ENCODE measurements at regions not wholly inside any gene's neighbourhood (a gene's known extent, or its start where the extent isn't known, plus 50 kb on each side); places are given as distances from the start of the nearest gene placed in this dataset.
"Not testable (repeated sequence)": the region's sequence is repeated elsewhere in the genome, so short reads cannot be mapped to it uniquely, and the experiment has no call there.

DNA sequence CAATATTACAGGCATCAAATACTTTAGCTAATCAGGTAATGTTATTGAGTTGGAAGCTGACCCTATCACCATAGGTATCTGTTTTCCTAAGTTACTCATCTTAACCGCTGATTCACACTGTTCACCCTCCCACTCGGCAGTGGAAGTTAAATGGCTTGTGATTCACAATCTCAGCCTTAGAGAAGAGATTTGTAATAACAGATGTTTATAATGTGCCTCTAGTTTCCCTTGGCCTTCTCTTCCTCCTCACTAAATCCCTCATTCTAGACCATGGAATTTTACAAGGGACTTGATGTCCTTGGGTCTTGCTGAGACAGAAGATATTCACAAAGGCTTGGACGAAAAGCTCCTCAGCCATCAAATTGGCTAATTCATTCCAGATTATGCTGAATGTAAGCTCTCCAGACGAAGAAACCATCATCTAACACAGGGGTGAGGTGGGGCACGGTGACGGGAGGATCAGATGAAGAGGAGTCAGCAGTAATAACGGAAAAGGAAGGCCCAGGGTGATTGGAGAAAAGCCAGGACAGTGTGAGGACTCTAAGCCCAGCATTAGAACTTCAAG is 931.7 kb downstream of the MCTP2 start:
- FAIRE-seq (peak; percentile 82), DNase-seq (ENCODE audit: insufficient read length, low spot score) (peak; percentile 39)

DNA sequence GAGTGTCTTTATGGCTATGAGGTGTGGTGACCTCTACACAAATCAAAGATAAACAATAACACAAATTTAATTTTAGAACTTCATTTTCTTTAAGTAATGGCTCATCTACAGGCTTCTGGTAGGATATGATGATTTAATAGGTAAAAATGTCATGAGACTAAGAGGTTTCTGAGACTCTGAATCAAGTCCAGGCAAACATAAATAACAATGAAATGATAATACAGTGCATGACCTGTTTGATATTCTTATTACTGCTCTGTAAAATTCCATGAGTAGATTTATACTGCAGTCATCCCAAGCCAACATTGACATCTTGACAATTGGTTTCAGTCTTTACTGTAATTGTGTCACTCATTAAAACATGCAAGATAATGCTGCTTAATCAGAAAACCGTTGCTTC is 936.8 kb downstream of the MCTP2 start:
- FAIRE-seq (no peak), DNase-seq (ENCODE audit: insufficient read length, low spot score) (no peak)

DNA sequence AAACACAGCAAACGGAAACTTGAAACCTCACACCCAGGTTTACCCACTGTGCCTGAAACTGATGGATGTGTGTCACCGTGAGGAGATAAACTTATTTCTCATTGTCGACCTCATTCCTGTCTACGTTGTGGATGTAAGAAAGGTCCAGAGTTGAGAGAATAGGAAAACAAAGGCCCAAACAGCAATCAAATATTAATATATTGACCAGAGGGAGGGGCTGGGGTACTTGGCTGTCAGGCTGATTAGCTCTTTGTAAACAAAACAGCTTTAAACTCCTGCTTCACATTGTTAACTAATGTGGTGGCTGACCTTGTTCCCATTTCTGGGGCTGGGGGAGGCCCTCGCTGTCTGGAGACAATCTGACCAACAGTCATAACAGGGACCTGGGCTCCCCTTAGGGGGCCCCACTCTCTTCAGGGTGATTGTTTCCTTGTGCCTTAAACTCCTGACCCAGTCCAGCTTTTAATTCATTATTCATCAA is 937.6 kb downstream of the MCTP2 start:
- no peak for FAIRE-seq
- DNase-seq (ENCODE audit: insufficient read length, low spot score) = no peak

DNA sequence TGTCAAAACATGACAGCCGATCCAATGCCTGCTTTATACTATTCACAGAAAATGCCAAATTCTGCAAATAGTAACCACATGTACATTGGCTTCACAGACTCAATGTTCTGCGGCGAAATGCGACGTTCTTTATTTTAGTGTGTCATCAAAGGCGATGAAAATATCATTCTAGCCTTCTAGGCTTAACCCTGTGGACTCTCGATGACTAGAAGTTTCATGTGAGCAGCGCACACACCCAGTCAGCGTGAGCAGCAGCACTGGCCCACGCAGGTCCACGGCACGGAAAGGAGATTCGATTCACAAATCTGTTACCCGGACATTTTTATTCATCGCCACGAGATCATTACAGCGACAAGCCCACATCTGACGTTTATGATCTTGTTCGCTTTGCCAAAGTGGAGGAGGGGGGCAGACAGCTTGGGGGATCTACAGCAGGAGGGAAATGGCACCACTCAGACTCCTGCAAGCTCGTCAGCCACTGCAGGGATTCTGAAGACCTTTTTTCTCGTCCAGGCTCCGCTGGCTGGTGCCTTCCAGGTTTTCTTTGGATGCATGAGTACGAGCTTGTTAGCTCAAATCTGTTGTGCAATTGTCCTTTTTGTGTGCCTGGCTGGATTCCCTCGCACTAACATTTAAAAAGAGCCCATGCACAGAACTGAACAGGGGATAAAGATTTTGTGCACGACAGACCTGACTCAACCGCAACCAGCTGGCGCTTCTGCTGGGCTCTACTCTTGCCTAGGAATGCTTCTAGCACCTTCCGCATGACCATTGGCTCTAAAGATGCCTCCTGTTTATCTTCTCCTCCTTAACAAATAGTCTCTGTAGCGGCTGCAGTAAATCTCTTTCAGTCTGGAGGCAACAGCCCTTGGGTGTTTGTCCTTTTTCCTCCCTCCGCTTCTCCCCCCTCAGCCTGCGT is 938.4 kb downstream of the MCTP2 start:
- no peak for FAIRE-seq
- DNase-seq (ENCODE audit: insufficient read length, low spot score) = no peak

DNA sequence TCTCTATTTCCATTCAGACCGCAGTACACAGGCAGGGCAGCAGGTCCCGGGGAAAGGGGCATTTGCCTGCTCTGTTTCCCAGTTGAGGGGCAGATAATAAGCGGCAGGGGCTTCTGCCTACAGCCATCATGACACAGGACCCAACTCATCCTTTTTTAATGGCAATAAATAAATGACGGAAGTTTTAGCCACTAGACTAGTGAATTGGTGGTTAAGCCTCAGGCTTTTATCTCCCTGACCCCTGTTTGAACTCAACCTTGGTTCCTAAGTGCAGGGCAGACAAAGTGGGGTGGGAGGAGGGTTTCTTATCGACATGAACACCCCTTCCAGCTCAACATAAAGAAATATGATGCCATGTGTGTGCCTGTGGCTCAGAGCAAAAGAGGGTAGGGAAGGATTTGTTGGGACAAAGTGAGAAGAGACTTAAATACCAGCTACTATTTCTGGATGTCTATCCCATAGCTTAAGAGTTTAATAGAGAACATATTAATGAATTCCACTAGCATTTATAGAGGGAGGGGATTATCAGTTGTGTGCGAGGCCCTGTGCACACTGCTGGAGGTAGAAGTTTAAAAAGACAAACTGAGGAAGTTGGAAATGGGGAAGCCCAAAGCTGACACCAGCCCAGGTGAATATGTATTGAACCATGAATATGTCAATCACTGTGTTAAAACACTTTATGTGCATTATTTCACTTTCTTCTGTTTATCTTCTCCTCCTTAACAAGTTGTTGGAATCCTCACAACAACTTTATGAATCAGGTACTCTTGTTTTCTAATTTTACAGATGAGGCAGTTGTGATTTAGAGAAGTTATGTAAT is 939.4 kb downstream of the MCTP2 start:
- DNase-seq (ENCODE audit: insufficient read length, low spot score) (peak; percentile 14), FAIRE-seq (no peak)

DNA sequence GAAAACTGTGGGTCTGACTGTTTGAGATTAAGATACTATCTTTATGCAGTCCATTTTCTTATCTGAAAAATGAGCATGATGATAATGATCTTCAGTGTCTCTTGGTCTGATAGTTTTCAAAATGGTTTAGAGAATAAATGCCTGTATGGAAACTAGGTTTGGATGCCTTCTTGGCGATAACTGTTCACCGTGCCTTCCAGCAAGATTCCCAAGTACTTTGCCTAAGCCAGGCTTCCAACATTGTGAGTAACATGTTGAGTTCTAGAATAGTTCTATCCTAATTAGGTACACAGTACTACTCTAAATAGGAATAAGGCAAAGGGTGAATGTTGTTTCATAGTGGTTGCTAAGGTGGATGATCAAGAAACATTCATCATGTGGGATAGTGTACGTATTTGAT is 940.2 kb downstream of the MCTP2 start:
- no peak for DNase-seq (ENCODE audit: insufficient read length, low spot score)
- FAIRE-seq = no peak

DNA sequence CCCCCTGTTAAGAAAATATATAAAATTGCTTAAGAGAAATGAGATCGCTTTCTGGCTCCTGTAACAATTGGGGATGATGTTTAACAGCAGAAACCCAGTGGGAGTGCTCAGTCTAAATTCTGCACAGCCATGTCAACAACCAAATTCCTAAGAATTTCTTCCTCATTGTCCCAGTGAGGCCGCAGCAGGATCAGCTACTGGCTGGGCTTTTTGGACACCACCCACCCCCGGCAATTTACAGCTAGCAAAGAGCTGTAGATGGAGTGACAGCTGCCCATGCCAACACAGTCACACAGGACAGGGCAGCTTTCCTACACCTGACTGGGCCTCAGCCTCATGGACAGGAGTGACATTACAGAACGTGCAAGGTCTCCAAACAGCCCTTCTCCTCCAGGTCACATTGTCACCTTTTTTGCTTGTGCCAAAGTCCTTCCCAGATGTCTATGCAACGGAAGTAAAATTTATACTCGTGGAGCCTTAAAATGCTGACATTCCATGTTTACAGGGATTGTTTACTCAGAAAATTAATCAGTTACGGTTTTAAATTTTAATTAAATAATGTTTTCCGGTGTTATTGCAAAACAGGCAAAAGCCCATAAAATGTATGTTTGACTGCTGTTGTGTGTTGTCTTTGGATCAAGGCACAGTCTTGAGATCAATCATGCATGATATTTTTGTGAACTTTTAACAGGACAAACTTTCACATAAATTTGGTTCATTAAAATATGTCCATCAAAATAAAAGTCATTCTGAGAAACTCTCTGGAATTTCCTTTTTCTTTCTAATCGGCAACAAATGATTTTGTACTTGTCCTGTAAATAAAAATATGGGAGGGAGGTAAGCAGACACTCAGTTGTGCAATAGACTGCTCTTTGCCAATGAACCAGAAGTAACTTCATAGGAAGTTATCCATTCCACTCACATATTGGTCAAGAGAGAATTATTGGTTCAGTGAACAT is 943.2 kb downstream of the MCTP2 start:
- DNase-seq (ENCODE audit: insufficient read length, low spot score) = no peak
- peak; percentile 40 for FAIRE-seq

DNA sequence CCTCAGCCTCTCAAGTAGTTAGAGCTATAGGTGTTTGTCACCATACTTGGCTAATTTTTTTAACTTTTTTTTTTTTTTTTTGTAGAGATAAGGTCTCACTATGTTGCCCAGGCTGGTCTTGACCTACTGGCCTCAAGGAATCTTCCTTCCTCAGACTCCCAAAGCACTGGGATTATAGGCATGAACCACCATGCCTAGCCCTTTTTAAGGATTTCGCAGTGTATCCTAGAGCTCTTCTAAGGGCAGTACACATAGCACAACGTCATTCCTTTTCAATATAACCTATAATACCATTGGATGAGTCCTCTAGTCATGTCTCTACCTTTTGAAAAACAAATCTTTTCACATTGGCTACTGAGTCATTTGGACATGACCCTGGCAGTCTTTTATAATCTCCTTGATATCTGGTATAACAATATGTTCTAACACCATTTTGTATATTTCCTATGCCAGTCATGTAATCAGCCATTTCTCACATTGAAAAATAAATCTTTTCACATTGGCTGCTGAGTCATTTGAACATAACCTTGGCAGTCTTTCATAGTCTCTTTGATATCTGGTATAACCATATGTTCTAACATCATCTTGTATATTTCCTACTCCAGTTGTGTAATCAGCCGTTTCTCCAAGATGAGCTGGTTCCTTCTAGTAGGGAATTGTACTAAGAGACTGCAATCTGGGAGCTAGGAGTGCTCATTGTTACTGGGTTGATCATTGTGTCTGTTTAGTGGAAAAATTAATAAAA is 944.7 kb downstream of the MCTP2 start:
- FAIRE-seq = no peak
- no peak for DNase-seq (ENCODE audit: insufficient read length, low spot score)

DNA sequence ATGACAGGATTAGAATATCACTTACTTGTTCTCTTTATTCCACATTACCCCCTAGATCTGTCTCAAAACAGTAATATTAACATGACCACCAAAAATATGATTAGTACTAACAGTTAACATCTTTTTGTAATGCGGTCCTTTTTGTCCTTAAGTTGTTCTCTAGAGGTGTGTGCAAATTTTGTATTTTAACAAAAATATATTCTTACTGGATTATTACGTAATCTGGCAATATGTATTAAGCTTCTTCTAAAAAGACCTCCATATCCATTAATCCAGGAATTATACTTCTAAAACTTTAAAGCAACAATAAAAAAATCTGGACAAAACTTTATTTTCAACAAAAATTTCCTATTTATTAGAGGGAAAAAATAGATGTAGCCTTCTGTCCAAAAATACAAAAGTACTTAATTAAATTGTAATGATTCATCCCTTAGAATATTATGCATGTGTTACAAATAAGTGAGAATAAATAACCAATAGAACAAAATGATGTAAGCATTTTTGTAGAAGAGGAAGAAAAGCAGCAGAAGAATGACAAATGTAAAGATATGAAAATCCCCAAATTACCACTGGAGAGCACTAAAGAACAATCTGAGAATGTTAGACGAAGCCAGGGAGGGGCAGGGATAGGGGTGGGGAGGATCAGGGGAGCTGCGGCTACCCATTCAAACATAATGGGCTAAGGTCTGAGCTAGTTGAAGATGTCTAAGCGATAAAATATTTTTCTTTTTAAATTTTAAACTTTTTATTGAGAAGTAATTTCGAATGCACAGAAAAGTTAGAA is 945.6 kb downstream of the MCTP2 start:
- no peak for FAIRE-seq
- no peak for DNase-seq (ENCODE audit: insufficient read length, low spot score)

DNA sequence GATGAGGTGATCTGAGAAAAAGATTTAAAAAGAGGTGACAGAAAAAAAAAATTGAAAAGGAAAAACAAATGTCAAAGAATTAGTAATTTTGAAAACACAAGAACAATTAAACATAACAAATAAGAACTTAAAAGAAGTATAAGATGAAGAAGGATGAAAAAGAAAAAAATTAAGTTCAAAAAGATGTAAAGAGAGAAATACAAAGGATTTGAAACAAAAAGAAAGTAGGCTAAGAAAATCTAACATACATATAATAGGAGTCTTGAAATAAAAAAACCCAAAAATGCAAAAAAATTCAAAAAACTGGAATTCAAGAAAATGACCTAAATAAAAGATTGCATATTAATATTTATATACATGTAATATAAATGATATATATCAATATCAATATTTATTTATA is 949.2 kb downstream of the MCTP2 start:
- FAIRE-seq = no peak

DNA sequence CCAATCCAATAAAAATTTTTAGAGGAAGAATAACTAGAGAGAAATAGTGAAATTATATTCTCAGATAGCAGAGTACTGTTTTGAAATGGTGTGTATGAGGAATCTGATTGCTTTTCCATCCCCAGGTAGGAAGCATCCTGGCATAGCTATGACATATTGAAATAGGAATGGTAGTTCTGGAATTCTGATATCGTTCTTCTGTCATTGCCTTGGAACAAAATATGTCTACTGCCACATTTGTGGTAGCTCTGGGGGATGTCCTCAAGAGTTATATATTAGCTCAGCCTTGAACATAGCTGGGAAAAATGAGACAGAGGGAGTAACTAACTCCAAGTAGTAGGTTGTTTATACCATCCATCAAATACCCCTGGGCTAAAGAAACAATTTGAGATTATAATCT is 950.7 kb downstream of the MCTP2 start:
- no peak for FAIRE-seq
- DNase-seq (ENCODE audit: insufficient read length, low spot score) = no peak

More for the DNA sequence above, 949.2 kb downstream of the MCTP2 start:
- no peak for DNase-seq (ENCODE audit: insufficient read length, low spot score)

DNA sequence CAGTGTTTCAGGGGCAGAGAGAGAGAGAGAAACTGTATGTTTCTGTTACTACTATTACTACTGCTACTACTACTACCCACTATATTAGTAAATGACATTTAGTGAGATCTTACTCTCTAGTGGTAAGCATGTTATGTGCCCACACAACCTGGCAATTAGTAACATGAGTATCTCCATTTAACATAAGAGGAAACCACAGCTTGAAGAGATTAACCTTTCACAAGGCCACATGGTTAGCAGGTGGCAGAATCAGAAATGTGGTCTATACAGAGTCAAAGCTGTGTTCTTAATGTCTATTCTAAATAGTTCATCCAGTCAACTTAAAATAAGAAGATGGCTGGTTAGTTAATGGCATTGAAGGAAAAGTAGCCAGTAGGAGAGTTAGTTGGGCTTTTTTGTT is 961.6 kb downstream of the MCTP2 start:
- DNase-seq (ENCODE audit: insufficient read length, low spot score) (no peak), FAIRE-seq (no peak)

DNA sequence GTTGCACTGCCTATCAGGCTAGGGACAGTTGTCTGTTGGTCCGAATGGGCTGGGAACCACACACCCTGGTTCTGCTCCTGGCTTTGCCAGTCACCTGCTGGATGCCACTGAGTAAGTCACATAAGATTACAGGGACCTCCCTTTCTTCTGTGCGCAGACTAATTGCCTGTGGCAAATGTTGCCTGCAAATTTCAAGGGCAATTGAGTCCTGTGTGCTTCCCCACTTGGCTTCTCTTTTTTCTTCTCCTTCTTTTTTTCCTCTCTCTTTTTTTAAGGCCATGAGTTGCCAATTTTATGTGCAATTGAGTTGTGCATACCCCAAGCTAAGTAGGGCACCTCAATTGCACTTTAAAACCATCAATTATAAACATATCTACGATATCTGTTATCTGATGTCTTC is 963.4 kb downstream of the MCTP2 start:
- FAIRE-seq (no peak), DNase-seq (ENCODE audit: insufficient read length, low spot score) (no peak)

DNA sequence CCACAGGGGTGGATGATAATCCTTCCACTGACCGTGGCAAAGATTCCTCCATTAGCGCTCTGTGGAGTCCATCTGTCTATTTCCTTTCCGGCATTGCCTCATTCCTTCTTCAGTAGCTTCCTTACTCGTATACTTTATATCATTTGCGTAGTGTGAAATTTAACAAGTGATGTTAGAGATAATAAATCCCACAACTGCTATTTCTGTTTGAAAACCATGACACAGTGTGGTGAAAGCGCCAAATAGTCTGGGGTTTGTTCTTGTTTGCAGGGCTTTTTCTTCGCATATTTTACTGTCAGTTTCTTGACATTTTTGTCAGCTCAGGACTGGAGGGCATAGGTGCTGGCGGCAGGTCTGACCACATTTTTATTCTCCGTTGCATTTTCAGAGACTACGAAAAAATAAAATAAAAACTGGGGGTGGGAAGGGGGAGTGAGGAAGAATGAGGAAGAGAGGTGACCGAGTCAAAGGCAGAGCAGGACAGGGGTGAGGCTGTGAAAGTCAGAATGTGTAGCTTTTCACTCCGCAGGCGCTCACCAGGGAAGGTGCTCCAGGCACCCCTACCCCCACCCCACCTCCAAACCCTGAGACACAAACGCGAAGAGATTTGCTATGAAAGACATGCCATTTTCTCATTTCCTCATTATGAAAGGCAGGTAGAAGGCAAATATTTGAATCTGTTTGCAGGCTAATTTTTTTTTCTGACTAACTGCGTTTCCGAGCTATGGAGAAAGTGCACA is 965.0 kb downstream of the MCTP2 start:
- FAIRE-seq = no peak
- no peak for DNase-seq (ENCODE audit: insufficient read length, low spot score)

DNA sequence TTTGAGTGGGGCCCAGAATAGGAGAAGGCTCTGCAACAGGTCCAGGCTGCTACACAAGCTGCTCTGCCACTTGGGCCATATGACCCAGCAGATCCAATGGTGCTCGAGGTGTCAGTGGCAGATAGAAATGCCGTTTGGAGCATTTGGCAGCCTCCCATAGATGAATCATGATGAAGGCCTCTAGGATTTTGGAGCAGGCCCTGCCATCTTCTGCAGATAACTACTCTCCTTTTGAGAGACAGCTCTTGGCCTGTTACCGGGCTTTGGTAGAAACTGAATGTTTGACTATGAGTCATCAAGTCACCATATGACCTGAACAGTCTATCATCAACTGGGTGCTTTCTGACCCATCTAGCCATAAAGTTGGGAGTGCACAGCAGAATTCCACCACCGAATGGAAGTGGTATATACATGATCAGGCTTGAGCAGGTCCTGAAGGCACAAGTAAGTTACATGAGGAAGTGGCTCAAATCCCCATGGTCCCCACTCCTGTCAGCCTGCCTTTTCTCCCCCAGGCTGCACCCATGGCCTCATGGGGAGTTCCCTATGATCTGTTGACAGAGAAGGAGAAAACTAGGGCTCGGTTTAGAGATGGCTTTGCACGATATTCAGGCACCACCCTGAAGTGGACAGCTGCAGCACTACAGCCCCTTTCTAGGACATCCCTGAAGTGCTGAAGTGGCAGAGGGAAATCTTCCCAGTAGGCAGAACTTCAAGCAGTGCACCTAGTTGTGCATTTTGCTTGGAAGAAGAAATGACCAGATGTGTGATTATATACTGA is 971.4 kb downstream of the MCTP2 start:
- FAIRE-seq = no peak
- no peak for DNase-seq (ENCODE audit: insufficient read length, low spot score)

DNA sequence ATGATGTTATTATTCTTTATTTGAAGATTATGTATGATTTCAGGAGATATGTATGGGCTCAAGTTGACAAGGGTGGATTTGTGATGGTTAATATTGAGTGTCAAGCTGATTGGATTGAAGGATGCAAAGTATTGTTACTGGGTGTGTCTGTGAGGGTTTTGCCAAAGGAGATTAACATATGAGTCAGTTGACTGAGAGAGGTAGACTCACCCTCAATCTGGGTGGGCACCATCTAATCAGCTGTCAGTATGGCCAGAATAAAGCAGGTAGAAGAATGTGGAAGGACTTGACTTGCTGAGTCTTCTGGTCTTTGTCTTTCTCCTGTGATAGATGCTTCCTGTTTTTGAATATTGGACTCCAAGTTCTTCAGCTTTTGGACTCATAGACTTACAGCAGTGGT is 973.7 kb downstream of the MCTP2 start:
- no peak for FAIRE-seq

DNA sequence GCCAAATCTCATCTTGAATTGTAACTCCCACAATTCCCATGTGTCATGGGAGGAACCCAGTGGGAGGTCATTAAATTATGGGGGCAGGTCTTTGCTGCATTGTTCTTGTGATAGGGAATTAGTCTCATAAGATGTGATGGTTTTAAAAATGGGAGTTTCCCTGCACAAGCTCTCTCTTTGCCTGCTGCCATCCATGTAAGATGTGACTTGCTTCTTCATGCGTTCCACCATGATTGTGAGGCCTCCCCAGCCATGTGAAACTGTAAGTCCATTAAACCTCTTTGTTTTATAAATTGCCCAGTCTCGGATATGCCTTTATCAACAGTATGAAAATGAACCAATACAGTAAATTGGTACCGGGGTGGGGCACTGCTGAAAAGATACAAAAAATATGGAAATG is 974.5 kb downstream of the MCTP2 start:
- not testable (repeated sequence) for FAIRE-seq; DNase-seq (ENCODE audit: insufficient read length, low spot score)

More for the DNA sequence above, 973.7 kb downstream of the MCTP2 start:
- DNase-seq (ENCODE audit: insufficient read length, low spot score) = no peak
